ENCODE measurements at regions not wholly inside any gene's neighbourhood (a gene's known extent, or its start where the extent isn't known, plus 50 kb on each side); places are given as distances from the start of the nearest gene placed in this dataset.

DNA sequence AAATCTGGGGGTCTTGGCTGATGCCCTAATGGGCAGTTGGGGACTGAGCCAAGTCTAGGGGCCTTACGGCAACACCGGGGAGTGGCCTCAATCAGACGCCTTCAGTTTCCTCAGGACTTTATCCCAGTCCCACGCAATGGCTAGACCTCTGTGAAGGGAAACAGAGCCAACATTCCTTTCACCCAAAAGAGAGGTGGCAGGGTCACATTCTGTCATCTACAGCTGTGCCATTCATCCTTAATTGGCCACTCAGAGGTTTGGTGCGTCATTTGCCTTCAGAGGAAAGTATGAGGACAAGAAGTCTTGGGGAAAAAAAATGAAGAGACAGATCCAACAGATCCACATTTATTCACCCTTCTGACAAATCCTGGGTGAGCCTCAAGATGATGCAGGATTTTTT is 166.9 kb upstream of the AVPR1A start:
- DNase-seq (ENCODE audit: insufficient read length, low spot score) (no peak), FAIRE-seq (no peak)
- TF ChIP-seq TAF1 (IDR thresholded peaks at IDR 0.05; ENCODE audit: low read depth, low read length) (no peak), POLR2A (IDR thresholded peaks at IDR 0.05; ENCODE audit: low read depth, low read length) (no peak), POLR2AphosphoS5 (IDR thresholded peaks at IDR 0.05; ENCODE audit: low read depth, low read length) (no peak), PAX5 (IDR thresholded peaks at IDR 0.05; ENCODE audit: insufficient read depth, low read length, severe bottlenecking) (no peak), SPI1 (IDR thresholded peaks at IDR 0.05; ENCODE audit: low read depth, low read length) (no peak), POU2F2 (IDR thresholded peaks at IDR 0.05; ENCODE audit: low read depth, low read length) (no peak)

DNA sequence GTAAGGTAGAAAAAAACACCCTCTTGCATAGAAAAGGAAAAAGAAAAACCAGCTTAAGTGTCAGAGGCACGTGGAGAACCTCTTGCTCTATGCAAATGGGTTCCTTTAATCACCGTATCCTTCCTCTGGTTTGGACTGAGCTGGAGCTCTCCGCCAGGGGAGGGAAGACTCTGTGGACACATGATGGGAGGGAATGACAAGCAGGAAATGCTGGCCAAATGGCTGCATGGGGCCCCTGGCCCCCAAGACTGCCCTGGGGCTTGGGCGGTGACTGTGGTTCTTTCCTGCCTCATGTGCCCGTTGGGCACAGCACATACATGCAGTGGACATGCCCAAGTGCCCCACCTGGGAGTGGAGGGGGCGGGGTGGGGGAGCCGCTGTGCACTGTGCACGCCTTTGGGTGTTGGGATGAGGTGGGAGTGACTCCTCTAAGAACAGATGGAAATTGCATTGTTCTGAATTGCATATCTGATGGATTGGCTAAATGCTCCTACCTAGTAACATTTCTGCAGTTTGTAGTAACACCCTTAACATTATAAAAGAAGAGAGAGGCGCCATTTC is 166.4 kb upstream of the AVPR1A start:
- no peak for DNase-seq (ENCODE audit: insufficient read length, low spot score)
- no peak for FAIRE-seq
- TF ChIP-seq PAX5 (IDR thresholded peaks at IDR 0.05; ENCODE audit: insufficient read depth, low read length, severe bottlenecking) (no peak), TAF1 (IDR thresholded peaks at IDR 0.05; ENCODE audit: low read depth, low read length) (no peak), SPI1 (IDR thresholded peaks at IDR 0.05; ENCODE audit: low read depth, low read length) (no peak)

DNA sequence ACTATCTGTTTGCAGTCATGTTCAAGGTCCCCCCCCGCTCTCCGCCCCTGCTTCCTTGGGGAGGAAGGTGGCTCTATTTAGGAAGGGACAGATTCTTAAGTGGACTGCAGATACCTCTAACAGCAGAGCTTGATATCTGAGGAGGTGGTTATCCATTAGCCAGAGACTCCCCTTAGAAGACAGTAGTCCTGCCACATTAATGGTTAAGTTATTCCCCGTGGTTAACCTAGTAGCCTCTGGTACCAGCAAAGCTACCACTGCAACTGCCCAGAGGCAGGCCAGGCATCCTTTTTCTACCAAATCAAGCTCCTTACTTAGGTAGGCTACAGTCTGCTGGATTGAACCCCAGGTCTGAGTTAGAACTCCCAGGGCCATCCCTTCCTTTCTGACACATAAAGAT is 162.1 kb upstream of the AVPR1A start:
- TF ChIP-seq TAF1 (IDR thresholded peaks at IDR 0.05; ENCODE audit: low read depth, low read length) (no peak), SPI1 (IDR thresholded peaks at IDR 0.05; ENCODE audit: low read depth, low read length) (no peak), POLR2A (IDR thresholded peaks at IDR 0.05; ENCODE audit: low read depth, low read length) (no peak), POLR2AphosphoS5 (IDR thresholded peaks at IDR 0.05; ENCODE audit: low read depth, low read length) (no peak), PAX5 (IDR thresholded peaks at IDR 0.05; ENCODE audit: insufficient read depth, low read length, severe bottlenecking) (no peak), POU2F2 (IDR thresholded peaks at IDR 0.05; ENCODE audit: low read depth, low read length) (no peak)
- DNase-seq (ENCODE audit: insufficient read length, low spot score) (no peak), FAIRE-seq (no peak)

DNA sequence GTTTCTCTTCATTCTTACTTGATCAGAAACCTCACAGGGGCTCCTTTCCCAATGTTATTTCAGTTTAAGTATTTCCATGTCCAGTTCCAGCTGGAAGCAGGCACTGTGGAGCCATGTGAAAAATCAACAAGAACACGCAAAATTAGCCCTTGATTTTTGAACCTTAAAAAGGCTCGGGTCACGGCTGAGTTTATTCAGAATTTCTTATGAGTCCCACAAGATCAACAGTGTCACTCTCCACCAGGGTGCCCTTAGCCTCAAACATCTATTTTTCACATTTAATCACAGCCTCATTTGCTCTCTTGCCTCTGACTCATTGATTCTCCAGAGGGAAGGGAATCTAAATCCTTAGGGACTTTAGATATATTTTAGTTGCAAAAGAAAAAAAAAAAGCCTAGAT is 157.7 kb upstream of the AVPR1A start:
- no peak for TF ChIP-seq TAF1 (IDR thresholded peaks at IDR 0.05; ENCODE audit: low read depth, low read length)
- TF ChIP-seq PAX5 (IDR thresholded peaks at IDR 0.05; ENCODE audit: insufficient read depth, low read length, severe bottlenecking) = no peak
- no peak for TF ChIP-seq POU2F2 (IDR thresholded peaks at IDR 0.05; ENCODE audit: low read depth, low read length)
- TF ChIP-seq POLR2A (IDR thresholded peaks at IDR 0.05; ENCODE audit: low read depth, low read length) = no peak
- TF ChIP-seq SPI1 (IDR thresholded peaks at IDR 0.05; ENCODE audit: low read depth, low read length) = no peak
- no peak for TF ChIP-seq POLR2AphosphoS5 (IDR thresholded peaks at IDR 0.05; ENCODE audit: low read depth, low read length)
- no peak for DNase-seq (ENCODE audit: insufficient read length, low spot score)
- FAIRE-seq = no peak

DNA sequence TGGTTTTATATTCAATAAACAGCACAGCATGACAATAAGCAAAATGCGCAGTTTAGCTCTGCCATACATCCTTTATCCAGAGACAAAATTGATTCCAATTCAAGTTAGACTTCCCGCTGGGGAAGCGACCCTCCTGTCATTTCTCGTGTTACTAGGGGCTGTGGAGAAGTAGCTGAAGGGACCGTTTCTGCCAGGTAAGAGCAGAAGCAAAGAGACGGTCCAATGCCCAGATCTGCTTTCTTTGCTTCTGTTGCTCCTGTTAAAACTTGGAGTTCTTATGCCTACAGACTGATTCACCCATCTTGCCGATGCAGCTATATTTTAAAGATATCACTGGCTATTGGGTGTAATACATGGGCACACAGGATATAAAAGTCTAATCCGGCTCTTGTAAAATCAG is 156.8 kb upstream of the AVPR1A start:
- no peak for TF ChIP-seq TAF1 (IDR thresholded peaks at IDR 0.05; ENCODE audit: low read depth, low read length)
- no peak for TF ChIP-seq PAX5 (IDR thresholded peaks at IDR 0.05; ENCODE audit: insufficient read depth, low read length, severe bottlenecking)
- no peak for TF ChIP-seq POU2F2 (IDR thresholded peaks at IDR 0.05; ENCODE audit: low read depth, low read length)
- TF ChIP-seq SPI1 (IDR thresholded peaks at IDR 0.05; ENCODE audit: low read depth, low read length) = no peak
- no peak for TF ChIP-seq POLR2AphosphoS5 (IDR thresholded peaks at IDR 0.05; ENCODE audit: low read depth, low read length)
- TF ChIP-seq POLR2A (IDR thresholded peaks at IDR 0.05; ENCODE audit: low read depth, low read length) = no peak

DNA sequence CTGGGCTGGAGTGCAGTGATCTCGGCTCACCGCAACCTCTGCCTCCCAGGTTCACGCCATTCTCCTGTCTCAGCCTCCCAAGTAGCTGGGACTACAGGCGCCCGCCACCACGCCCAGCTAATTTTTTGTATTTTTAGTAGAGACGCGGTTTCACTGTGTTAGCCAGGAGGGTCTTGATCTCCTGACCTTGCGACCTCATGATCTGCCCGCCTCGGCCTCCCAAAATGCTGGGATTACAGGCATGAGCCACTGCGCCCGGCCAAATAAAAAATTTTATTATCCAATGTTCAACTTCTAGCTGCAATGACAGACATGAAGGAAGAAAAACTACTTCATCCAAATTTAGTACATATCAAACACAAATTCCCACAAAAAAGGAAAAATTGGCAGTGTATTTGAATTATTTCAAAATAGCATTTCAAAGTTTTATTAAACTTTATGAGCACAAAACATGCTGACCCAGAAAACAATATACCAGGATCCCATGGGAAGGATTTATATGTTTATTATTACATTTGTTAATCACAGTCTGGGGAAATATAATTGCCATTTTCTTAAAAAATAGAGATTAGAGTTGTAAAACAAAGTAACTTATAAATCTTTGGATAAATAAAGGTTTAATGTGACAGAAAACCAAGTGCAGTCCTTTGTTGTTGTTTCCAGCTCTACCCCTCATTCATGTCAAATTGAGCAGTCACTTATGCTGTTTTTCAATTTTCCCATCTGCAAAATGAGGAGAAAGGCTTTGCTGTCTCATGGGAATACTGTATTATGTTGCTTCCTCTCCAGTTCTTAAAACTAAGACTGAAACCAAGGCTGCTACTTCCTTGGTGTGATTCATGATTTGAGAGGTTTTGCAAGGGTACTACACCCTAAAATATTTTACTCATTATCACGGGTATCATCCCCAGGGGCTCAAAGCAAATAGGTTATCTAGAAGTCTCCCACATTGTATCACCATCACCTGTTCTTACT is 155.2 kb upstream of the AVPR1A start:
- DNase-seq (ENCODE audit: insufficient read length, low spot score) (no peak), FAIRE-seq (no peak)
- TF ChIP-seq POLR2AphosphoS5 (IDR thresholded peaks at IDR 0.05; ENCODE audit: low read depth, low read length) = no peak
- no peak for TF ChIP-seq PAX5 (IDR thresholded peaks at IDR 0.05; ENCODE audit: insufficient read depth, low read length, severe bottlenecking)
- TF ChIP-seq SPI1 (IDR thresholded peaks at IDR 0.05; ENCODE audit: low read depth, low read length) = no peak
- TF ChIP-seq TAF1 (IDR thresholded peaks at IDR 0.05; ENCODE audit: low read depth, low read length) = no peak
- no peak for TF ChIP-seq POLR2A (IDR thresholded peaks at IDR 0.05; ENCODE audit: low read depth, low read length)

More for the DNA sequence above, 156.8 kb upstream of the AVPR1A start:
- FAIRE-seq = no peak
- no peak for DNase-seq (ENCODE audit: insufficient read length, low spot score)

DNA sequence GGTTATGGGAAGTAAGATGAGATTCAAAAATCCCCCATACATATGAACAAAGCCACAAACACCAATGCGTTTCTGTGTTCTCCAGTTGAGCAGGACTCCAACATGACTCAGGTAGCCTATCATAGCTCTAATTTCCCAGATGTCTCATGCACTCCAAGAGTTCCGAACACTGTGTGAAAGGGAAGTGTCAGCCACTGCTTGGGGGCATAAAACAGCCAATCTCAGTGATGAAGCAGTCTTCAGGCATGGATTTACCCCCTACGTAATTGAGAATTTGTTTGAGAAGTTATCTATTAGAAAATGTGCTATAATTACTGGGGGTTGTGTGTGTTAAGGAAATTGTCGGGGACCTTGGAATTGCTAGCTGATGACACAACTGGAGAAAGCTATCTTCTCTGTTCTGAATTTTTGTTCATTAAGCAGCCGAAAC is 153.9 kb upstream of the AVPR1A start:
- no peak for TF ChIP-seq PAX5 (IDR thresholded peaks at IDR 0.05; ENCODE audit: insufficient read depth, low read length, severe bottlenecking)
- TF ChIP-seq POU2F2 (IDR thresholded peaks at IDR 0.05; ENCODE audit: low read depth, low read length) = no peak
- TF ChIP-seq SPI1 (IDR thresholded peaks at IDR 0.05; ENCODE audit: low read depth, low read length) = no peak
- no peak for FAIRE-seq
- DNase-seq (ENCODE audit: insufficient read length, low spot score) = no peak

DNA sequence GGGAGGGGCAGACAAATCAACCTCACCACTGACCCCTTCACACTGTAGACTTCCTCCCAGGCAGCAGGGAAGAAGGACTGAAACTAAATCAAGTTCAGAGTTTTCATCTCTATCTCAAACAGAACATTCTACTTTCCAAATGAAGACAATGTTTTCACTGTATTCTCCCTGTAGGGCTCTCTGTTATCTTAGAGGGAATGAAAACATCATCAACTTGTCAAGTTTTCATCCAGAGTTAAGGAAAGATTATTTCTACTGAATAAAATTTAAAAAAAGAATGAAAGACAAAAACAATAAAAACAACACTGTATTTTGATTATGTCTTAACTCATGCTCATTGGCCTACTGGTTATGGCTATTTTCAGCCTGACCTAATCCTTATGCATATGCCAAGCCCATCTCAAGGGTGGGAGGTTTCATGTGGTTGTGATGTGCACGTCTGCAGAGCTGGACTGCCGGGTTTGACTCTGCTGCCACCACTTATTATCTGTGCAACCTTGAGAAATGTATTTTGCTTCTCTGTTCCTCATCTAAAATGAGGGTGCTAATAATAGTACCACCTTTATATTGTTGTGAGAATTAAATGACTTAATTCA is 152.0 kb upstream of the AVPR1A start:
- DNase-seq (ENCODE audit: insufficient read length, low spot score) (no peak), FAIRE-seq (no peak)

DNA sequence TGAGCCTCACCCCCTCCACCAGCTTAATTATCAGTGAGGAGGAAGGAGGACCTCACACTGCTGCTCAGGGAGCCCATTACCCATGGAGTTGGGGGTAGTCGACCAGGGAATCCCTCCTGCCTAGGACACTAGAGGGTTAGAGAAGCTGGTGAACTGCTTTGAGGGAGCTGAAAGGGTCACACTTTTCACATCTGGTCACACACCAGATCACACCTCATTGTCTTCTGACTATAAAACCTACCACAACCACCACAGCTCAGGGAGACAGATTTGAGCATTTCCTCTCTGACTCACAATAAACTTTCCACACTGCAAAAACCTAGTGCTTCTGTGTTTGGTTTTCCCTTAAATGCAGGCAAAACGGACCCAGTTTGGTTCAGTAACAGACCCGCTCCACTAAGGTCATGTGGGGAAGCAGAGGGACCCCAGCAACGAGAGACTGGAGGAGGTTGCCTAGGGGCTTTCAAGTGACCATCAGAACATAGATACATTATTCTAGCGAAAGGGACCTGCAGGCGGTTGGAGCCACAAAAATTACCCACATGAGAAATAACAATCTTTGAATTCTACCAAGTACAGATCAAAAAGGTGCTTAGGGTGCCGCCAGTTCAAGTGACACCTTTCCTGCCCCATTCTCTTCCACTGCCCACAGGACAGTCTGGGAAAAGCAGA is 151.4 kb upstream of the AVPR1A start:
- DNase-seq (ENCODE audit: insufficient read length, low spot score) (no peak), FAIRE-seq (no peak)
- TF ChIP-seq PAX5 (IDR thresholded peaks at IDR 0.05; ENCODE audit: insufficient read depth, low read length, severe bottlenecking) (no peak), POLR2A (IDR thresholded peaks at IDR 0.05; ENCODE audit: low read depth, low read length) (no peak), POU2F2 (IDR thresholded peaks at IDR 0.05; ENCODE audit: low read depth, low read length) (no peak), SPI1 (IDR thresholded peaks at IDR 0.05; ENCODE audit: low read depth, low read length) (no peak), TAF1 (IDR thresholded peaks at IDR 0.05; ENCODE audit: low read depth, low read length) (no peak), POLR2AphosphoS5 (IDR thresholded peaks at IDR 0.05; ENCODE audit: low read depth, low read length) (no peak)

More for the DNA sequence above, 152.0 kb upstream of the AVPR1A start:
- TF ChIP-seq SPI1 (IDR thresholded peaks at IDR 0.05; ENCODE audit: low read depth, low read length) = no peak
- no peak for TF ChIP-seq TAF1 (IDR thresholded peaks at IDR 0.05; ENCODE audit: low read depth, low read length)
- no peak for TF ChIP-seq POLR2AphosphoS5 (IDR thresholded peaks at IDR 0.05; ENCODE audit: low read depth, low read length)
- no peak for TF ChIP-seq PAX5 (IDR thresholded peaks at IDR 0.05; ENCODE audit: insufficient read depth, low read length, severe bottlenecking)
- no peak for TF ChIP-seq POLR2A (IDR thresholded peaks at IDR 0.05; ENCODE audit: low read depth, low read length)
- no peak for TF ChIP-seq POU2F2 (IDR thresholded peaks at IDR 0.05; ENCODE audit: low read depth, low read length)

Data from GM12891 (cell line).